Left ventricle myocardium superior (tissue), 1 donor: ENCODE measurements at regions not wholly inside any gene's neighbourhood (a gene's known extent, or its start where the extent isn't known, plus 50 kb on each side); places are given as distances from the start of the nearest gene placed in this dataset.
A peak's percentile ranks its signal among the peaks of the same experiment; 100 is the strongest.

ENCODE experiments used
- ATAC-seq: fragments of 200-7000 bp; cut with Tn5 transposase; one replicate; pipeline ENCODE4 v1.9.1; 2020; ENCODE audit warnings: mild to moderate bottlenecking, moderate library complexity
- DNase-seq: peaks from one replicate; pipeline ENCODE4 v3.0.0-alpha.2; 2020
- intact Hi-C: fragments of 100-400 bp; cut with micrococcal nuclease; formaldehyde crosslinking; loops from one replicate; pipeline ENCODE4 v1.11.0; 2022
- donor health status: DM: no; HTN: yes; CAD: no; lungs with severe emphysema.

DNA sequence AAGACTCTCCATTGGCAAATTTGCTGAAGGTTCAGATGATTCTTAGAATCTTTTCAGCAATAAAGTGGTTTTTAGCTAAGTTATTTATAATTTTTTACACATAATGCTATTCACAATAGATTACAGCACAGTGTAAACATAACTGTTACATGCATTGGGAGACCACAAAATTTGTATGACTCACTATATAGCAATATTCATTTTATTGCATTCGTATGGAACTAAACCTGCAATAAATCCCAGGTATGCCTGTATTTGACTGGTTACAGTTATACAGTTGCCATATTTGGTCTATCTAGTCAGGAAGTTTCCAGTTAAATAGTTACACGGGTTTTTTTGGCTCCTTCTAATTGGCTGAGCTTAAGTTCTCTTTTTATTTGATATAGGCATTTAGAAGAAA lies 220.8 kb downstream of the MRPS30 start:
- ATAC-seq (no peak), DNase-seq (no peak)
- intact Hi-C loops, result no loop called here

DNA sequence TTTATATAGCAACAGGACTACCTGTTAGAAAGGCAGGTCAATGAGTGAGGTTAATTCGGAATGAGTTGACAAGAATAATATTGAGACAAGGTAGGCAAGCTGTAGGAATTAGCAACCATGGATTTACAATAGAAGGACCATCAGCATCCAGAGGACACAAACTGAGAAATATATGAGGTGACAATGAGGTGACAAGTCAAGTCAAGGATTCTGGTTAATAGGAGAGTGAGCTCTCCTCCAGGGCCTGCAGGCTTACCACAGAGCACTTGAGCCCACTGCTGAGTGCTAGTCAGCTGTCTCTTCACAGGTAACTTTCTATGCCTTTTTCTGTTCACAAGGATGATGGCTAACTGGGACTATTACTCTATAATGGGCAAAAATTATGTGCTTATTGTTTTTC lies 227.2 kb downstream of the MRPS30 start:
- intact Hi-C loops, result loop anchor here (5.0 kb wide), 1 partner anchor 486 kb away; no protein-coding TSS in a partner anchor
- ATAC-seq, result no peak
- DNase-seq, result no peak

DNA sequence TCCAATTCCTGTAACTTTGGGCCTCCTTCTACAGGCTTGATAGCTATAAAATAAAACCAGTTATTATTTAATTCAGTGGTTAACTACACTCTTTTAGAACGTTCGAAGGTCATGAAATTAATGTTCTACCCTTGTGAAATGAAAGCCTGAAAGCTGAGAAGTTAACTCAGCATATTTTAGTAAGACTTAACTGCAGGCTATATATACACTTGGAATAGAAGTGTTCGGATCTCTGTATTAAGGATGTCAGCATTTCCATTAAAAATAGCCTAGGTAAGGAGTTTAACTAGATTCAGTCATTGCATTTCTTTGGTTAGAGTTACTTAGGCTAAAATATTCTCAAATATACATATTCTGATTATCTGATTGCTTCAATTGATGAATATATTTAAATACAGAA lies 229.2 kb downstream of the MRPS30 start:
- DNase-seq (no peak), ATAC-seq (no peak)
- intact Hi-C loops, result loop anchor here (5.0 kb wide), 1 partner anchor 484 kb away; no protein-coding TSS in a partner anchor

DNA sequence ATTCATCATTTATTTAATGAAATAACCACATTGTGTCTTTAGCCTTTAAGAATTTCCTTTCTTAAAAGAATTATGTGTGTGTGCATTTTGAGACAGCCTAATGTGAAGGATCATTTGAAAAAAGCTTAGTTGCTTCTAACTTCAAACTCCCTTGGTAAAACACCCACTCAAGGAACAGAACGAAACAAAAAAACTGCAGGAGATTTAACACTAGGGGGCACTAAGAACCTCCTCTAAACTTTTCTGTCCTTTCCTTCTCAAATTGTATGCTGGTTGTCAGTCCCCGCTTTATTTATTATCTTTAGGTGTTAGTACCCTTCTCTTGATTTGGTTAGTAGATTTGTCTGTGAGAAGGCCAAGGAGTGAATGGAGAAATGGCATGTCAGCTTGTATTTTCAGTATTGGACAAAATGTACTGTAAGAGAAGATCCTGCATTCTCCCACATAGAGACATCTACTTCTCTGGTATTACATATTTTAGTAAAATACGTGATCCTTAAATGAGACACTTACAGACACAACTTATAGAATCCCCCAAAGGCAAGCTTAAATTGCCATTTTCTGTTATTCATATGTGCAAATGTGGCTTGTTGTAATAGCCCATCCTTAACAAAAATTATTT lies 229.7 kb downstream of the MRPS30 start:
- intact Hi-C loops, result loop anchor here (5.0 kb wide), 1 partner anchor 484 kb away; no protein-coding TSS in a partner anchor
- DNase-seq (no peak), ATAC-seq (peak; percentile 38)

DNA sequence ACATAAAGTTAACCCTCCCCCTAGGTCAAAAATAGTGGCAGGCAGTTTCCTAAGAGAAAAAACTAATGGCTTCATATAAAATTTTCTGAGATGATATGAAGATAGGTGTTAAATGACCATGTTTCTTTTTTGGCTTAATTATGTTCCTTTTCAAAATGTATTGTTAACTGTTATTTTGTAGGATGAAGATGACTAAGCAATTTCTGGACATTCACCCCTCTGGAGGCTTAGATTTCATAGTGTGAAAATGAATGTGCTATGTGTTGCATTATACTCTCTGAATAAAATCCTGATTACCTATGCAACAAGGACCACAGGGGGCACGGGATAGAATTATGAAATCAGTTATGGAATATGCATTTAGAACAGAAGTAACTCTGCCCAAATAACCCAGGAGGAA lies 233.5 kb downstream of the MRPS30 start:
- ATAC-seq, result no peak
- DNase-seq, result no peak
- intact Hi-C loops, result no loop called here

DNA sequence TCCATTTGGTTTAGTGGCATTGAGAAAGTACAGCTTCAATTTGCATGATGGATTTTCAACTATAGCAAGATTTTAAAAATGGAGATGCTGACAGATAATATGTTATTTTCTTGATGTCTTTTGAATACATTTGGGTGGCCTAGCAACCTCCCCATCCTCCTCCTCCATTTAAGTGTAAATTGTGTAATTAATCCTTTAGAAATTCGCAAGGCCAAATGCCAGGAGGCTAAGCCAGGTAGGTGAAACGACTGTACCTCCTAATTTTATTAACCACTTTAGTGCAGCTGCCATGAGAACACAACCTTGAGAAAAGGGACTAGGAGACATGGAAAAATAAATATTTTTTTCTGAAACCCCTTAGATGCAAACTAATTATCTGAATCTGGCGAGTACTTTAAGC lies 248.8 kb downstream of the MRPS30 start:
- ATAC-seq (no peak), DNase-seq (no peak)
- intact Hi-C loops, result no loop called here

DNA sequence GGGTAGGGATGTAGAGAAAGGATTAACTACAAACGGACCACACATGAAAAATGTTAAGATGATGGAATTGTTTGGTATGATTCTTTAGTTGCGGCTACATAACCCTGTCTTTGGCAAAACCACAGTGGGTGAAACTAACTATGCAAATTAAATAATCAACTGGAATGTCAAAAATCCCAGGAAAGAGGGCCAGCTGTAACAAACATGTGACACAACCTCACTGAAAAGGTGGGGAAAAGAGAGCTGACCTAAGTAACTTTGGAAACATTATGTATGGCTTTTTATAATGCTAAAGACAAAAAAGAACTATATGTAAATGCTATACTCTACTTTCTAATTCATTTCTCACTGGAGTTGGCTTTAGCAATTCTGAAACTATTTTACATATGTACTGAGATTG lies 252.0 kb downstream of the MRPS30 start:
- ATAC-seq (no peak), DNase-seq (no peak)
- intact Hi-C loops, result no loop called here

DNA sequence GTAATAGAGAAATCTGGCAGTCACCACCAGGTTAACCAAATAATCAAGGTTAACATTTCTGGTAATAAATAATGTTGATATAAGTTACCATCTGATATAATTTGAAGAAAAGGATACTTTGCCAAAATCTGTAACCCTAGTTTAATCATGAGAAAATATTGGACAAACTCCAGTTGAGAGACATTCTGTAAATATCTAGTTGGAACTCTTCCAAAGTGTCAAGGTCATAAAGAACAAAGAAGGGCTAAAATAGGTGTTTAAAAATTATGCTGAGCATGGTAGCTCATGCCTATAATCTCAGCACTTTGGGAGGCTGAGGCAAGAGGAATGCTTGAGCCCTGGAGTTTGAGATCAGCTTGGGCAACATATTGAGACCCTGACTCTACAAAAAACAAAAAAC lies 253.3 kb downstream of the MRPS30 start:
- no peak for DNase-seq
- intact Hi-C loops, result no loop called here
- no peak for ATAC-seq

DNA sequence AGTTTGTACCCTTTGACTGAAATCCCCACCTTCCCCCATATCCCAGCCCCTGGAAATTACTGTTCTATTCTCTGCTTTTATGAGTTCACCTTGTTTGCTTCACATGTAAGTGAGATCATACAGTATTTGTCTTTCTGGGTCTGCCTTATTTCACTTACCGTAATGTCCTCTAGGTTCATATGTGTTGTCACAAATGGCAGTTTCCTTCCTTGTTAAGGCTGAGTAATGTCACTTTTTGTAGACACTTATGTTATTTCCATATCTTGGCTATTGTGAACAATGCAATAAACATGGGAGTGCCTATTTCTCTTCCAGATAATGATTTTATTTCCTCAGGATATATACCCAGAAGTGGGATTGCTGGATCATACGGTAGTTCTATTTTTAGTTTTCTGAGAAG lies 272.3 kb downstream of the MRPS30 start:
- intact Hi-C loops, result no loop called here
- no peak for DNase-seq
- no peak for ATAC-seq

DNA sequence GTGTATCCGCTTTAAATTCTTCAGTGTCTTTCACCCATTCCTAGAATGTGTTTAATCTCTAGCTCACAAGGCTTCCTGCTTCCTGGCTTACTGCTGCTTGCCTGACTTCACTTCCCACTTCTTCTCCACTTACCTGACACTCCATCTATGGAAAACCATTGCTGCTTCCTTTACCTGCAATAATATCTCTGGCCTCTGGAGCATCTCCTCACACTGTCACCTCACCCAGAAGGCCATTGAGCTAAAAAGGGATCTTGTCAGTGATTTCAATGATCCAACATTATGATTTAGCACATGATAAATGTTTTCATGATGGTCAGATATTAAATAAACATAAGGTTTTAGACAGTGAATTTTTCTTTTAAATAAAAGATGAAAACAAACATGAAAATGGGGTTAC lies 281.1 kb downstream of the MRPS30 start:
- intact Hi-C loops, result no loop called here
- no peak for ATAC-seq
- DNase-seq, result no peak

DNA sequence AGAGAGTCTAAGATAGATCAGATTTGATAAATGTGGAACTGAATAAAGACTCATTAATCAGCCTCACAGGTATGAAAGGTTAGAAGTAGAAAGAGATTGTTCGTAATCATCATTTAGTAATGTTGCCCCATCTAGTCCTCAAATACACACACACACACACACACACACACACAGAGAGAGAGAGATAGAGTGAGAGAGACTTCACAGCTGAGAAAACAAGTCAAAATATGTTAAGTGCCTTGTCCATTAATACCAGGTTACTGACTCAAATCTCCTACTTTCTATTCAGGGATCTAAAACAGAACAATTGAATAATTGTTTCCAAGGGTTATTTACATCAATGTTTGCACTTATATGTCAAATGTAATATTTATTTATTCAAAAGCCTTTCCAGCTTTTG lies 284.6 kb downstream of the MRPS30 start:
- ATAC-seq, result no peak
- intact Hi-C loops, result no loop called here
- no peak for DNase-seq

DNA sequence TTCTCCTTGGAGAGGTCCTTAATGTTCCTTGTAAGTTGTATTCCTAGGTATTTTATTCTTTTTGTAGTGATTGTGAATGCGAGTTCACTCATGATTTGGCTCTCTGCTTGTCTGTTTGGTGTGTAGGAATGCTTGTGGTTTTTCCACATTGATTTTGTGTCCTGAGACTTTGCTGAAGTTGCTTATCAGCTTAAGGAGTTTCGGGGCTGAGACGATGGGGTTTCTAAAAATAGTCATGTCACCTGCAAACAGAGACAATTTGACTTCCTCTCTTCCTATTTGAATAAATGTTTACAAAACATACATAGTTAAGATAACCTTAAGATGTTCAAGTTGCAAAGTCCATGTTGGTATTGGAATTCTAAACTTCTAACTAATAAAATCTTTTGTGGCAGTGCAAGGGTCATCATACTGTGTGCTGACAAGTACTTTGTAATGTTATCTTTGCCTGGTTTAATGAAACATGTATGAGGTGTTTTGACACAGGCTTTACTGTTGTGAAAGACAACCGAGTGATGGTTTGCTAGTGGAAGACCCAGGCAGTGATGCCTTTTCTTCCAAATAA lies 286.2 kb downstream of the MRPS30 start:
- ATAC-seq, result no peak
- intact Hi-C loops, result no loop called here
- no peak for DNase-seq

DNA sequence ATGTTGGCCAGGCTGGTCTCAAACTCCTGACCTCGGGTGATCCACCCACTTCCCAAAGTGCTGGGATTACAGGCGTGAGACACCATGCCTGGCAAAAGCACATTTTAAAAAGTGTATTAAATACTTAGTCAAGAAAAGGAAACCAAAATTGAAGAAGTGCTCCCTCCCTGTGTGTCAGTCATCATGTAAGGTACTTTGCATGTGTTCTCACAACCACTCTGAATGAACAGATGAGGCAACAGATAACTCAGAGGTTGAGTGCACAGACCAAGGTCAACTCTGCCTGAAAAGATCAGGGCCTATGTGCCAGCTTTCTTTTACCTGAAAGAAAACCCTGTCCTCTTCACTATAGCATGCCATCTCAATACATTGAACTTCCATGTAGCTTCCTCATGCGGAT lies 289.7 kb downstream of the MRPS30 start:
- ATAC-seq (no peak), DNase-seq (no peak)
- intact Hi-C loops, result no loop called here

DNA sequence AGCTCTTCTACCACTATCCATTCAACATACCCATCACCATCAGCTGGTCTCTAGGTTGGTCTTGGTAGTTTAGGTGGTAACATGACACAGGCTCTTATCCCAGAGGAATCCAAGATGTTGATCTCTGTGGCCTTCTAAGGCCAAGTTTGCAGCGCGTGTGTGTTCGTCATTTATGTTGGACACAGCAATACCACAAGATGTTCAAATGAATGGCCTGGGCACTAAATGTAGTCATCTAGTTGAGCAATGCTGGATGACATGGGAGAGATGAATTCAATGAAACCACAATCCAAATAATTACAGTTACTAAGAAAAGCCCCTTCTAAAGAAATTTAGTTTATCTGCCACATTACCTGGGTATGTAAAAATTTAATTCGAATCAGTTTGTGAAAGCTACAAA lies 292.4 kb downstream of the MRPS30 start:
- intact Hi-C loops, result no loop called here
- DNase-seq (no peak), ATAC-seq (no peak)

DNA sequence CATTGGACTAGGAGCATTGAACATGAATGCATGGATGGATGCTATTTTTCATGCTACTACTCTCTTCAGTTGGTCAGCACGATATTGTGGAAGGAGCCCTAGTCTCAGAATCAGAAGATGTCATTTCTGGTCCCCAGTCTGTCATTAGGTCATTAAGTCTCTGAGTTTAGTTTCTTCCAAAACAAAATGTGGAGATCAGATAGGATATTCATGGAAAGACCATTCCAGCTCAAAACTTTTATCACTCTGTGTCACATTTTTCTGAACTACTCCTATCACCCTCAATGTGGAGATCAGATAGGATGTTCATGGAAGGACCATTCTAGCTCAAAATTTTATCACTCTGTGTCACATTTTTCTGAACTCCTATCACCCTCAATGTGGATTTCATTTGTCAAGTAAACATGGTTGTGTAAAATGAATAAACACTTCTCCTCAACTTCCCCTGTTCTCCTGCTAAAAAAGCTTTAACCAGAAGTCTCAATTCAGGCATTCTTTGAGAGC lies 296.8 kb downstream of the MRPS30 start:
- DNase-seq (no peak), ATAC-seq (no peak)
- intact Hi-C loops, result no loop called here

DNA sequence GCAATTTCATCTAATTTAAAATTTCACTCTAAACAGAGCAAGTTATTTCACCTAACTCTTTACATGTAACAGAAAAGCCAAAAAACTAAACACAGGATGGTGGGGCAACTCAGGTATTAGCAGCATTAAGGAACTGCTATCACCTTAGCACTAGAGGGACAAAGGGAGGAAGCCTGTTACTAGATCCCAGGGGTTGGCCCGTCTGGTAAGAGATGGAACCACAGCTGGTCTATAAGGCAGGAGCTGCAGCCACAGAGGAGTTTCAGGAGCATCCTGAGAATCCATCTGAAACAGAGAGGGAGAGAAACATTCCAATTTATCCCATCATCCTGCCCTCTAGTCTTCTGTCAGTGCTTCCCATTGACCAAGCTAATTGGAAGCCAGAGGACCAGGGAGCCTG lies 300.3 kb downstream of the MRPS30 start:
- ATAC-seq (no peak), DNase-seq (no peak)
- intact Hi-C loops, result no loop called here

DNA sequence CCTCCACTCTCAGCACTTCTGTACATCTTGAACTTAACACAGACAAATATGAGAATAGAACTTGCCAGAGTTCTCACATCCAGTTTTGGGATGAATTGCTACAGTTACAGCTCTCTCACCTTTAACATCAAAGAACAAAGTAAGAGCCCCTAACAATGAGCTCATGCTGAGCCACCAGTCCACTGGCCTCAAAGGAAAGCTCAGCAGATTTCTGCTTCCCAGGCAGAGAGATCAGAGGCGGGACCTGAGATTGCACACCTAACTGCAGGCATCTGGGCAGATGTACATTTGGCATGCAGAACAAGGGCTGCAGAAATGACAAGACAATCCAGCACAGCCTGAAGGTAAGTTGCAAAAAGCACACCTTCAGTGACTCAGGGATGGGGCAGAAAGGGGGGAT lies 300.9 kb downstream of the MRPS30 start:
- no peak for DNase-seq
- intact Hi-C loops, result no loop called here
- ATAC-seq, result no peak

DNA sequence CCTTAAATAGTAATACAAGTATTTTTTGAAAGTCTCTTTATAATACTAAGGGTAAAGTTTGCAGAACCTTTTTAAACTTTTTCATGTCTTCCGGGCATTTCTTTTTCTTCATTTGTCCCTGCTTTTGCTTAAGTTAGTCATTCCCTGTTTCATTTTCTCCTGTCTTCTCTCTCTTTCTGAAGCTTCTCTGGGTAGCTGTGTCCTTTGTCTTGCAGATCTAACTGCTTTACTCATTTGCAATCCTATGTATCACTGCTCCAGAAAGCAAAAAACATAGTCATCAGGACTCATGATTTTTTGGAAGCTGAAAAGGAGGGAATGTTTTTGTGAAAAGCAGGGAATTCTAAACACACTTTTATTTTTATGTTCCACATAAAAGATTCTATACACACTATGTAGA lies 301.7 kb downstream of the MRPS30 start:
- intact Hi-C loops, result no loop called here
- no peak for ATAC-seq
- DNase-seq, result no peak

DNA sequence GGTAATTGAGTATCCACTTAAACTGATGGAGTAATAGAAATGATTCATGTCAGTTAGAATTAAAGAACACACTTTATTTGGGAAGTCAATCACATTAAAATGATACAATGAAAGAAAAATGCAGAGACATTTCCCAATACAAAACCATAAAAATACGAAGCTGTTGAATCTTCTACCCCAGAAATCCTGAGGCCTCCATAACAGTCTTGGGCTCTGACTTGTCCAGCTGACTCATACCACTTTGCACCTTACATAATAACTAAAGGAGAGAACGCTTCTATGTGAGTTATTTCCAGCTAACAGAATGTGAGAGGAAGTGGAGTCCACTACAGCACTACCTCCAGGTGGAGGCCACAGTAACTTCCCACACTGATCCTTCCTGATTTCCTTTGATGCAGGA lies 305.0 kb downstream of the MRPS30 start:
- DNase-seq (no peak), ATAC-seq (no peak)
- intact Hi-C loops, result no loop called here

DNA sequence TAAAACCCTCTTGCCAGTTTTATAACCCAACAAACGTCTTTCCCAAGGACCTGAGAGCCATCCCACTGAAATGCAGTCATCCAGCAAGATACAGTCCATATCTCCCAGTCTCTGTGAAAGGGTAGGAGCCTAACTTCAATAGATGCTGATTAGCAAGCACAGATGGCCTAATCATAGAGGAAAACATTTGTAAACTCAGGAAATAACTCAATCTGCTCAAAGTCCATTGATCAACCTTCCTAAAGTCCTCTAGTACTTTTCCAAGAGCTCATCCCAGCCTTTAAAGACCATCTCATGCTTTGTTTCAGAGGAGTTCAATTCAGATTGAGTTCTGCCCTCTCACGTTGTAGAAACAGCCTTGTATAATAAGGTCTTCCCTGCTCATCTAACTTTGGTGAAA lies 324.2 kb downstream of the MRPS30 start:
- ATAC-seq (no peak), DNase-seq (no peak)
- intact Hi-C loops, result no loop called here

DNA sequence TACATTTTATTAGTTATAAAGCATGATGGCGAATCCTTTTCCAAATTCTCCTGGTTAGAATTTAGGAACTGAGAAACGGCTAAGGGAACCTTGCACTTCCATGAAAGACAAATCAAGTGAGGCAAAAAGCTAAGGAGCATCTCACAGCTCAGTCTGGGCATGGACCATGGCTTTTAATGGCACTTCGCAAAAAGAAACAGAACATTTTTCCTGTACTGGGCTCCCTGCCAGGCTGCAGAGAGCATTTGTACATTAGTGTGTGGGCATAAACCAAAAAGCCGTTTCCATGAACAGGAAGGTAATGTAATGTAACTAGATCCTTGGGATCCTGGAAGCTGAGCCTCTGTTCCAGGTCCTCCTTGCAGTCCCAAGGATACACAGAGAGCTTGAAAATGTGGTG lies 354.2 kb downstream of the MRPS30 start:
- ATAC-seq (no peak), DNase-seq (no peak)
- intact Hi-C loops, result no loop called here
